Fibroblast of upper back skin (primary cell): ENCODE measurements at regions not wholly inside any gene's neighbourhood (a gene's known extent, or its start where the extent isn't known, plus 50 kb on each side); places are given as distances from the start of the nearest gene placed in this dataset.
"Not testable (repeated sequence)": the region's sequence is repeated elsewhere in the genome, so short reads cannot be mapped to it uniquely, and the experiment has no call there.

Experiments
- DNase-seq: peaks from one replicate; pipeline ENCODE4 v3.0.0-alpha.2; 2013

GRCh38 chr3:124325248-124325647 lies 333.3 kb upstream of the ROPN1 start:
- DNase-seq = no peak

DNA sequence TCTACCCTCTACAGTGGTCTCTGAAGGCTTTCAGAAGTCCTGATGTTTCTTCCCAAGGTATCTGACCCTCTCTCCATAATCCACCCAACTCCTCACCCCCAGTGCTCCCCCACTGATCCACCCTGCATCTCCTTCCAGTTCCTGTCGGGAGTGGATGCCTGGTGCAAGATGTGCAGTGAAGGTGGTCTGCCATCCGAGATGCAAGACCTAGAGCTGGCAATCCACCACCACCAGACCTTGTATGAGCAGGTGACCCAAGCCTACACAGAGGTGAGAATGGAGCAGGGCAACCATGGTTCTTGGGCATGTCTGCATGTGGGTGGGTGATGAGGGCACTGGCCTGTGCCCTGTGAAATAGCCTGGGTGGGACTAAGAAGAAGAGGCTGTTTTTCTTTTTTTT lies 337.8 kb upstream of the ROPN1 start:
- no peak for DNase-seq

- no peak for DNase-seq
These were observed 342.2 kb upstream of the ROPN1 start for GRCh38 chr3:124333931-124334640.

GRCh38 chr3:124336067-124336656 lies 344.2 kb upstream of the ROPN1 start:
- no peak for DNase-seq

GRCh38 chr3:124345845-124346244 lies 353.9 kb upstream of the ROPN1 start:
- no peak for DNase-seq

DNA sequence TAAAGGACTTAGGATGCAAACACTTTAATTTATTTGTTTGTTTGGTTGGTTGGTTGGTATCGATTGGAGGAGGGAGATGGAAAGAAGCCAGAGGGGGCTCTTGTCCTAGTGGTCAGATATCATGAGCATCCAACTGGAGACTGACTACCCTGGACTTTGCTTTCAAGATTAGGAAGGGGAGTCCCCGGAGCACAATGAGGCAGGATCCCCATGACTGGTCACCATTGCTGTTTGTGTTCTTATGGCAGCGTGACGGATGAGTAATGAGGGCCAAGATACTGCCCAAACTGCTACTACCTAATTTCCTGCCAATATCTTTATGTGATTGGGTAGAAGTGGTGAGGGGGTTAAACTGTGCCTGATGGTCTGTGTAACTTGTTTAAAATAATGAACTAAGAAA lies 354.6 kb upstream of the ROPN1 start:
- DNase-seq = no peak

DNA sequence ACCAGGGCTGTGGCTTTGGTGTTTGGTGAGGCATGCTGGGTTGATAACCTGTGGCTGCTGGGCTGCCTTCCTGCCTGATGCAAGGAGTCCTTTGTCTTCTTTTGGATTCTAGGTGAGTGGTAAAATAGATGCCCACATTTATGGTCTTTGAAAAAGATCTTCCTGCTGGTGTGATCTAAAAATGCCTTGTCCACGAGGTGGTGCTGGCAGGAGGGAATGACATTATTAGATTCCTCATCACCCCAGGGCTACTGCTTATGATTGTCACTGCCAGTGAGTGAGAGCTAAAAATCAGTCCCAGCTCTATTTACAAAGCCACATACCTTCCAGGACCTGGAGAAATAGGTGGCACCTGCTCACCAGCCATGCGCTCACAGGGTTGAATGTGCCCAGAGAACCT lies 355.5 kb upstream of the ROPN1 start:
- DNase-seq = no peak

DNA sequence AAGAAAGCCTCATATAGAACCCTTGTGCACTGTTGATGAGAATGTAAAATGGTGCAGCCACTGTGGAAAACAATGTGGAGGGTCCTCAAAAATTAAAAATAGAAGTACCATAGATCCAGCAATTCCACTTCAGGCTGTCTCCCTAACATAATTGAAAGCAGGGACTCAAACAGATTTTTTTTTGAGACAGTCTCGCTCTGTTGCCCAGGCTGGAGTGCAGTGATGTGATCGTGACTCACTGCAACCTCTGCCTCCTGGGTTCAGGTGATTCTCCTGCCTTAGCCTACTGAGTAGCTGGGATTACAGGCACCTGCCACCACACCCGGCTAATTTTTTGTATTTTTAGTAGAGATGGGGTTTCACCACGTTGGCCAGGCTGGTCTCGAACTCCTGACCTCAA lies 356.6 kb upstream of the ROPN1 start:
- not testable (repeated sequence) for DNase-seq

DNA sequence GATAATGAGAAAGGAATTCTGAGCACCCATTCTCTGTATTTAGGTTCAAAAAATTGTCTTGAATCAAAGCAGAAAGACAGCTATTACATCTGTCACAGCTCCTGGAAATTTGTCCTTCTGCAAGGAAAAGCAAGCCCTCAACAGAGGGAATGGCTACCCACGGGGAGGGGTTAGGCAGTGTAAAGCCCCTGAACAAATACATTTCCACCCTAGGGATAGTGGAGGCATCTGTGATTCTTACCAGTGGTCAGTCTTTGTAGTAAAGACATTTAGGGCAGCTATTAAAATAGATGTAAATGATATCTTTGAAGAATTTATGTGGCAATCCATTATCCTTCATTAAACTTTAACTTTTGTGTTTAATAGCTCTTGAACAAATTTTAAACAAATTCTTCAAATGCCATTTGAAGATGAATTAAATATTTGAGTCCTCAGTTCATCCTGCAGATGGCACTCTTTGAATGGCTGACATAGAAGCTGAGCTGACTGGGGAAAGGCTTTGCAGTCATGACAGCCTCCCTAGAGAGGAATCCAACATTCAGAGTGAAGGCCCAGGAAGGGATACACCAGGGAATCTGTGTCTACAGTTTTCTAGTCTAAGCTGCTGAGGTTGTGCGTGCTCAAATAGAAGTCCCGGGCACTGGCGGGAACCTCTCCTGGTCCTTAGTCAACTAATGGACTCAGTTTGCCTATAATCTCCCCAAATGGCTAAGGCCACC lies 359.7 kb upstream of the ROPN1 start:
- DNase-seq = peak; percentile 81

GRCh38 chr3:124352149-124352539 lies 360.2 kb upstream of the ROPN1 start:
- no peak for DNase-seq

DNA sequence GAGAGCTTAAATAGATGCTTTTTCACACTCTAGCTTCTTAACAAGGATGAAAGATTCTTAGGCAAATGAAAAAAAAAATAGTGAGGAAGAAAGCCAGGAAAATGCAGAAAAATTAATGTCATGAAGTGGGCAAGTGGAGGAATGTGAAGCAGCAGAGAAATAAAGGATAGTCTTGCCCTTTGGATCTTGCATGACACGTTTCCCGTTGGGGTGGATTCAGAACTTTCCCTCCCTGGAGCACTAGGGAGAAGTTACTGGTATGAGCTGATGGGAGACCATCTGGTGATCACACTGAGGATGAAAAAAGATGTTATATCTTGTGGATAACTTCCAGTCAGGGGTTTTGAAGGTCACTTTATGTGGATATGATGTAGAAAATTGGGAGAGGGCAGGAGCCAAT lies 361.8 kb upstream of the ROPN1 start:
- no peak for DNase-seq

DNA sequence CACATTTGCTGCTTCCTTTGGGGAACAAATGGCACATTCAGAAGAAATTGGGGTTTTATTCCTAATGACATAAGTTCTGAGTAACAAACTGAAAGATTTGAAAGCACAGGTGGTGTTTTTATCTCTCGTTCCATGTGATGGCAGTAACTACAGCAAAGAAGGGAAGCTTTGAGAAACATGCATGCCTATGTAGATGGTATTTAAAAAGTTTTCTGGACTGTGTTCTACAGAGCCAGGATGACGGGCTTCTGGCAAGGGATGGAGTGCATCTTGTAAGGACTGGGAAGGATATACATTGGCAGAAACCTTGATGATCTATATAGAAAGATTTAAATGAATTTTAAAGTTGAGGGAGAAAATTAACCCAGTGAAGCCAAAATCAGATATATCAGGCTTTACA lies 362.2 kb upstream of the ROPN1 start:
- no peak for DNase-seq

DNA sequence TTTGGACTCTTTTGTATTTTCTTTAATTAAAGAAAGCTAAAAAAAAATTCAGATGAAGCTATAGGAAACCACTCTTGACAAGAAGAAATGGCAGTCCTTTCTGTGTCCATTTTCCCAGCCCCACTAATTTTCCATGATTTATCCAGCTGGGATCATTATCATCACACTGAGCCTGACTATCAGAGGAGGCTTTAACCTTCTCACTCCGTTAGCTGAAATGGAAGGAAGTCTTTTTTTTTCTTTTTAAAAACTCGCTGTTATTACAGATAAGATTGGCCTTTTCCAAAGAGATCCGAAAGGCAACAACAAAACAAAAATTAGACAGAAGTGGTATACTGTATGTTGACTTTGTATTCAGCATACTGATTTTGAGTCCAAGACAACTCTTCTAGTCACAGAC lies 366.2 kb upstream of the ROPN1 start:
- no peak for DNase-seq

DNA sequence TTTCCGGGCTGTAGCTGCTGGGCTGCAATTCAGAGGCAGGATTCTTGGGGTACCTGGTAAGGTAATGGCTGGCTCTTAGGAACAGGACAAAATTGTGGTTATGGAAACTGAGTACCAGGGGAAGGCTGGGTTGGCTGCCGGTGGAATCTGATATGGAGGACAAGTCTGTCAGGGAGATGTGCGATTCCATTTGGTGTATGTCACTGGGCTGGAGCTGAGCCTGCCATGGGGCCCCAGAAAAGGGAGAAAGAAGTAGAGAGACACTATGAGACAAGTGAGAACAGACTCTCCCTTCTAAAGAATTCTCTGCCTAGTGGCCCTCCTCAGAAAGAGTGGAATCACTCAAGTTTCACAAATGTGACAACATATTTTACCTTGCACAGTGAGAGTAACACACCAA lies 368.2 kb upstream of the ROPN1 start:
- peak; percentile 41 for DNase-seq

- DNase-seq = peak; percentile 39
These were observed 368.6 kb upstream of the ROPN1 start for GRCh38 chr3:124360563-124360962.

- no peak for DNase-seq
These were observed 368.7 kb upstream of the UMPS start for GRCh38 chr3:124361566-124361965.

DNA sequence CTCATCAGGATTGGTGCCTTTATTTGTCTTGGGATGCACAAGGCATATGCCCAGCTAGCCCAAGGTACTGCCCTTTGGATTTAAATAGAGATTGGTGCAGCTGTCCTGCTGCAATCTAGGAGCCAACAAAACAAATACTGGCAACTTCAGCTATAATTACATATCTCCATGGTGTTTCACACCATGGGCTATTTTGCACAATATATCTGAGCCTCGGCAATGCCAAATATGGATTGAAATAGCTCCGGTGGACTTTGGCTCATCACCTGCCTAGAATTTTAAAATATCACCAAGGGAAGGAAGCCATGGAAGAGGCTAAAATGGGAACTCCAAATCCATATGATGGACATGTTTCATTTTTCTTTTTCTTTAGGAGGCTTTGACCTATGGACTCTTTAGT lies 367.8 kb upstream of the UMPS start:
- no peak for DNase-seq

DNA sequence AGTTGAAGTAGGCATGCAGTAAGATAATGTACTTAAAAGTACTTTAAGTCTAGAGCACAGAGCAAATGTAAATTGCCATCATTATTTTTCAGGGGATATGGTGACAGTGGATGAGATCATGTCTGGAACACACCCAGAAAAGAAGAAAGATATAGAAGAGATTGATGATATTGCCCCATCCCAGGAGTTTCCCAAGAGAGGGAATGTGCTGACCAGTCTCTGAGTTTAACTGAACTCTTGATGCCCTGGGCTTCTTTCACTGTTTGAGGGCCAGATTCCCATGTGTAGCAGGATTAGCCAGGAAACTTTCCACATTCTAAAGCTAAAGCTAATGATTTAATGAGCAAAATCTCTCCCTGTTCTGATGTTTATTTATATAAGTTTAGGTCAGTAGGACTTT lies 366.8 kb upstream of the UMPS start:
- DNase-seq = peak; percentile 78

GRCh38 chr3:124364317-124365020 lies 365.8 kb upstream of the UMPS start:
- peak; percentile 22 for DNase-seq

DNA sequence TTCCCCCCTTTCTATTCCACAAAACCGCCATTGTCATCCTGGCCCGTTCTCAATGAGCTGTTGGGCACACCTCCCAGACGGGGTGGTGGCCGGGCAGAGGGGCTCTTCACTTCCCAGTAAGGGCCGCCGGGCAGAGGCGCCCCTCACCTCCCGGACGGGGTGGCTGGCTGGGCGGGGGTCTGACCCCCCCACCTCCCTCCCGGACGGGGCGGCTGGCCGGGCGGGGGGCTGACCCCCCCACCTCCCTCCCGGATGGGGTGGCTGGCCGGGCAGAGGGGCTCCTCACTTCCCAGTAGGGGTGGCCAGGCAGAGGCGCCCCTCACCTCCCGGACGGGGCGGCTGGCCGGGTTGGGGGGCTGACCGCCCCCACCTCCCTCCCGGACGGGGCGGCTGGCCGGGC lies 363.6 kb upstream of the UMPS start:
- not testable (repeated sequence) for DNase-seq

- peak; percentile 62 for DNase-seq
These were observed 357.5 kb upstream of the UMPS start for GRCh38 chr3:124372775-124373174.

DNA sequence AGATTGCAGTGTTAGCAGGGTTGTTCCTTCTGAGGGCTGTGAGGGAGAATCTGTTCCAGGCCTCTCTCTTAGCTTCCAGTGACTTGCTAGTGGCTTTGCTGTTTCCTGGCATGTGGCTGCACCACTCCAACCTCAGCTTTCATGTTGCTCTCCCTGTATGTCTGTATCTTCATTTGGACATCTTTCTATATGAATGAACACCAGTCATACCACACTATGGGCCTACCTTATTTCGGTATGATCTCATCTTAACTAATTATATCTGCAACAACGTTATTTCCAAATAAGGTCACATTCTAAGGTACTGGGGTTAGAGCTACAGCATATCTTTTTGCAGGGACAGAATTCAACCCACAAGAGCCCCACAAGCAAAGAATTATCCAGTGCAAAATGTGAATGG lies 356.7 kb upstream of the UMPS start:
- no peak for DNase-seq

DNA sequence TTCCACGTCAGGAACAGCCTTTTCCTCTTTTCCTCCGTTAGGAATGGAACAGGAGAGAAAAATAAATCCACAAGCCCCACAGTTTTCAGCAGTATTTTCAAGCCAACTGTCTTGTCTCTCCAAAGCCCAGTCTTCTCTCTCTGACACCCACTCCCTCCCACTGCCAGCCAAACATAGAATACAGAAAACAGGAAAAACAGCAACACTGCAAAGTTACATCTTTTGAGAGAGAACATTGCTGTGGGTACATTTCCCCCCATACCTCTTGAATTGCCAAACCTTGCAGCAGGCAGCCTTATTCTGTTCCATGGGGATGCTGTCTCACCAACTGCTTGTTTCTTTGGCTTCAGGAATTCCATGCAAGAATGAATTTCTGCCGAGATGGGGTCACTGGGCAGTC lies 355.7 kb upstream of the UMPS start:
- no peak for DNase-seq
